BJ (cell line): ENCODE measurements at regions not wholly inside any gene's neighbourhood (a gene's known extent, or its start where the extent isn't known, plus 50 kb on each side); places are given as distances from the start of the nearest gene placed in this dataset.

Experiments
- CTCF ChIA-PET: fragments of 350-600 bp; formaldehyde crosslinking; extraction: SDS; loops from one replicate; lab custom pipeline; 2021; ENCODE audit warnings: antibody characterized with exemption, inconsistent platforms; lab: Yijun Ruan, JAX
- POLR2A ChIA-PET: fragments of 300-600 bp; sonication (Branson Sonifier 250); formaldehyde crosslinking; extraction: SDS; loops from one replicate; lab custom pipeline; 2021; ENCODE audit warnings: antibody characterized with exemption; lab: Charles Lee
- DNase-seq: peaks from one replicate; pipeline ENCODE4 v3.0.0-alpha.2; 2011; ENCODE audit warnings: low read depth
- H3K27me3 ChIP-seq: 2 replicates; pipeline ENCODE4 v1.6.0; 2011; ENCODE audit warnings: low read length; ENCODE audit not compliant: control insufficient read depth, insufficient read depth
- H3K36me3 ChIP-seq: 2 replicates; pipeline ENCODE4 v1.5.1; 2011; ENCODE audit warnings: low read length; ENCODE audit not compliant: control insufficient read depth, insufficient read depth
- H3K4me3 ChIP-seq: 2 replicates; pipeline ENCODE4 v1.5.1; 2011; ENCODE audit warnings: low read depth, mild to moderate bottlenecking, control low read depth, low read length
- CTCF ChIP-seq: IDR thresholded peaks from 2 replicates; pipeline ENCODE4 v1.5.1; 2011; ENCODE audit warnings: low read depth, mild to moderate bottlenecking, control low read depth, inconsistent platforms, low read length, moderate library complexity; ENCODE audit not compliant: insufficient read depth

GRCh38 chr5:126195410-126196100, 227.7 kb upstream of the GRAMD2B start:
- Histone ChIP-seq H3K36me3 (no peaks in the 10 kb centered on the region), H3K27me3 (no peaks in the 10 kb centered on the region), H3K4me3 (no peak overlapping the region)
- POLR2A ChIA-PET, result no interaction called here
- CTCF ChIA-PET, result no interaction called here
- TF ChIP-seq CTCF, result no peak
- DNase-seq, result no peak

- TF ChIP-seq CTCF, result no peak
- no peak for DNase-seq
- no peaks in the 10 kb centered on the region for H3K27me3 ChIP-seq
- CTCF ChIA-PET, result interaction anchor here (1.4 kb wide), 1 partner anchor 74 kb away, joined by 3 read pairs; no protein-coding TSS in a partner anchor
- POLR2A ChIA-PET, result no interaction called here
- no peaks in the 10 kb centered on the region for H3K36me3 ChIP-seq
- H3K4me3 ChIP-seq, result no peak overlapping the region
Measured at GRCh38 chr5:126198531-126198930, 224.7 kb upstream of the GRAMD2B start.

GRCh38 chr5:126199467-126199866, 223.7 kb upstream of the GRAMD2B start:
- no peak overlapping the region for H3K4me3 ChIP-seq
- no peak for DNase-seq
- CTCF ChIA-PET, result no interaction called here
- H3K36me3 ChIP-seq, result no peaks in the 10 kb centered on the region
- POLR2A ChIA-PET, result no interaction called here
- TF ChIP-seq CTCF, result no peak
- no peaks in the 10 kb centered on the region for H3K27me3 ChIP-seq

GRCh38 chr5:126208691-126209090, 214.5 kb upstream of the GRAMD2B start:
- Histone ChIP-seq H3K36me3 (no peaks in the 10 kb centered on the region), H3K4me3 (no peak overlapping the region), H3K27me3 (no peaks in the 10 kb centered on the region)
- no peak for DNase-seq
- ChIA-PET POLR2A (no interaction called here), CTCF (no interaction called here)
- TF ChIP-seq CTCF, result no peak

- ChIA-PET POLR2A (no interaction called here), CTCF (no interaction called here)
- no peak for DNase-seq
- no peak overlapping the region for H3K4me3 ChIP-seq
- no peaks in the 10 kb centered on the region for H3K36me3 ChIP-seq
- H3K27me3 ChIP-seq, result no peaks in the 10 kb centered on the region
- no peak for TF ChIP-seq CTCF
Measured at GRCh38 chr5:126210955-126211354, 212.3 kb upstream of the GRAMD2B start.
